Activated T-cell treated with anti-CD3 and anti-CD28 coated beads, Interleukin-2, amount 50 U/mL, for 72 hours (primary cell): ENCODE measurements at regions not wholly inside any gene's neighbourhood (a gene's known extent, or its start where the extent isn't known, plus 50 kb on each side); places are given as distances from the start of the nearest gene placed in this dataset.
"Not testable (repeated sequence)": the region's sequence is repeated elsewhere in the genome, so short reads cannot be mapped to it uniquely, and the experiment has no call there.

ENCODE experiments used
- ATAC-seq, 2 donors: fragments of 150-1000 bp; cut with Tn5 transposase; replicated peaks in 1 of 2; 2 replicates each; pipeline ENCODE4 v1.10.0; 2021; ENCODE audit warnings: moderate library complexity in 2 of 2, mild to moderate bottlenecking in 1 of 2
- DNase-seq, 2 donors: peaks; one replicate each; pipeline ENCODE4 v3.0.0; 2021 to 2022; ENCODE audit warnings: mixed read lengths in 1 of 2
- H3K27ac Mint-ChIP-seq: one replicate; pipeline ENCODE4 v1.8.0; 2022; ENCODE audit warnings: mild to moderate bottlenecking, moderate library complexity, mixed read lengths
- H3K27me3 Mint-ChIP-seq: one replicate; pipeline ENCODE4 v1.8.0; 2022; ENCODE audit warnings: low read depth, mixed read lengths
- H3K36me3 Mint-ChIP-seq, 2 donors: one replicate each; pipeline ENCODE4 v1.8.0; 2022; ENCODE audit warnings: mixed read lengths in 2 of 2, mild to moderate bottlenecking in 1 of 2; ENCODE audit not compliant: insufficient read depth in 2 of 2
- H3K4me1 Mint-ChIP-seq: one replicate; pipeline ENCODE4 v1.8.0; 2022; ENCODE audit warnings: low read depth, mixed read lengths
- H3K4me3 Mint-ChIP-seq, 2 donors: one replicate each; pipeline ENCODE4 v1.8.0; 2022; ENCODE audit warnings: mild to moderate bottlenecking in 2 of 2, mixed read lengths in 2 of 2, moderate library complexity in 2 of 2
- H3K9me3 Mint-ChIP-seq, 2 donors: one replicate each; pipeline ENCODE4 v1.8.0; 2022; ENCODE audit warnings: mixed read lengths in 2 of 2

DNA sequence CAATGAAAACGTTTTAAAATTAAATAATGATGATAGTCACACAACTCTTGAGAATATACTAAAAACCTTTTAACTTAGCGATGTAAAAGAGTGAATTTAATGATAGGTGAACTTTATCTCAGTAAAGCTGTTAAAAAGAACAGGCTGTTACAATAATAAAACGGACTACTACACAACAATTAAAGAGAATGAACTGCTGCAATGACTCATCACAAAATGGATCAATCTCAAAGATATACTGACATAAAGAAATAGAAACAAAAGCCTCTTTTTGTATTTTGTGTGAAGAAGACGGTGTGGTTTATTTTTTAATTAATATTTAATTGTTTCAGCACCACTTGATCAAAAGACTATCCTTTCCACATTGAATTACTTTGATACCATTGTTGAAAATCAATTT lies 352.4 kb upstream of the GJE1 start:
- H3K27ac Mint-ChIP-seq = no peak overlapping the region
- H3K9me3 Mint-ChIP-seq = no peaks in the 10 kb centered on the region
- DNase-seq = no peak
- no peak for ATAC-seq
- no peak overlapping the region for H3K4me3 Mint-ChIP-seq
- no peaks in the 10 kb centered on the region for H3K4me1 Mint-ChIP-seq
- H3K27me3 Mint-ChIP-seq = no peaks in the 10 kb centered on the region
- H3K36me3 Mint-ChIP-seq = no peaks in the 10 kb centered on the region

DNA sequence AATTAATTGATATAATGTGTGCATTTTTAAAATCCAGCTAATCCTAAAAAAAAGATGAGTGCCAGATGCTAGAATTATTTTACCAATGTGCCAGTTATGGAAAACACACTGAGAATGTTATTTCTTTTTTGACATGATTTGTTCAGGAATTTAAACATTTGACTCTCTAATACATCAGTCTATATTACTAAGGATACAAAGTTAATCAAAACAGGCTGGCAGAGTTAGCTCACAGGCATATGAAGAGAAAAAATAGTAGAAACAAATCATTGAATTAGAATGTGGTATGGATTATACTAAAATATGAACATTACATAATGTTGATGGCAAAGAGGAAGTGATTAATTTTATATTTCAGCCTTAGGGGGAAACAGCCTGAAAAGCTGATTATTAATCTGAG lies 368.3 kb upstream of the GJE1 start:
- no peaks in the 10 kb centered on the region for H3K36me3 Mint-ChIP-seq
- DNase-seq (no peak), ATAC-seq (no peak)
- no peaks in the 10 kb centered on the region for H3K9me3 Mint-ChIP-seq
- H3K27me3 Mint-ChIP-seq = no peaks in the 10 kb centered on the region
- H3K4me1 Mint-ChIP-seq = no peaks in the 10 kb centered on the region
- H3K27ac Mint-ChIP-seq = no peak overlapping the region
- no peak overlapping the region for H3K4me3 Mint-ChIP-seq

DNA sequence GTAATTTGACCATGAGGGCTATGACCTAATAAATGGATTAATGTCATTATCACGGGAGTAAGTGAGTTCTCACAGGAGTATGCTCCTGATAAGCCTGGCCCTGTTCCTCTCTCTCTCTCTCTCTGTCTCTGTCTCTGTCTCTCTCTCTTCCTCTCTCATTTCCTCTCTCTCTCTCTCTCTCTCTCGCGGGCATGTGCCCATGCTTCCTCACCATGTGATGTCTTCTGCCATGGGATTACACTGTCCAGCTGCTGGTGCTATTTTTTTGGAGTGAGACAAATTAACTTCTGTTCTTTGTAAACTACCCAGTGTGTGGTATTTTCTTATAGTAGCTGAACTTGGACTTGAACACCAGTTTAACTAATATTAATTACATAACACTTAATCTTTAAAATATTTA lies 374.3 kb upstream of the GJE1 start:
- Mint-ChIP-seq H3K27me3 (no peaks in the 10 kb centered on the region), H3K9me3 (peaks cover 0 to 2% of the 10 kb centered on the region in 2 donors), H3K36me3 (no peaks in the 10 kb centered on the region), H3K4me1 (no peaks in the 10 kb centered on the region), H3K27ac (no peak overlapping the region), H3K4me3 (no peak overlapping the region)
- DNase-seq (no peak), ATAC-seq (no peak)

DNA sequence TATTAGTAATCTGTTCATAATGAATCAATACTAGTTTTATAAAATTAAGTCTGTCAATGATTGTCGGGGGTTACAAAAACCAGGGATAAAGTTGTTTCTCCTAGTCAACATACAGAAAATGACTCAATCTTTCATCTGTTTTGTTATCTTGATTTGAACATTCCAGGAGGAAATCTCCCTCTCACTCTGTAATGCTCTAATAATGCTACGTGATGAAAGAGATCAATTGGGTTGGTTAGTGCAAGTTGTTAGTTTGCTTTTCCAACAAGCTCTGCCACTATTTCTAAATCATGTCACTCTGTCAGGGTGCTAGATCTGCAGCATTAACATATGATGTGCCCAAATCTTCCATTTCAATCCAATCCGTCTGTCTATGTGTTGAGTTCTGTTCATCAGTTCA lies 379.5 kb upstream of the GJE1 start:
- no peak for ATAC-seq
- no peak for DNase-seq
- Mint-ChIP-seq H3K4me1 (no peaks in the 10 kb centered on the region), H3K27me3 (no peaks in the 10 kb centered on the region), H3K36me3 (no peaks in the 10 kb centered on the region), H3K4me3 (no peak overlapping the region), H3K27ac (peak overlapping the region; percentile 55), H3K9me3 (peaks cover 0 to 2% of the 10 kb centered on the region in 2 donors)

DNA sequence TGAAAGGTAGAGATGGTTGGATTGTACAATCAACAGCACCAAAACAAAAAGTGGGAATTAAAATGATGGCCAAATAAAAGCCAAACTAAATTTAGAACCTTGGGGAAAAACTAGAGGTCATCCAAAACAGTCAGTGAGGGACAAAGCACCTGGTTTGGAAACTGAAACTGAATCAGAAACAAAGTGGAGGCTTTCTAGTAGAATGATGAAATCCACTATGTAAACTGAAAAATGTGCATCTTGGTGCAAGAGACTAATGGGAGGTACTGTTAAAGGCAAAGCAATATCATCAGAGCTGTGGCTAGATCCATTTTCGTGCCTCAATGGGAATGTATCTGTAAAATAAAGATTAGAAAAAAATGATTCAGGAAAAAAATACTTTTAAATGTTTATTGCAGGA lies 380.0 kb upstream of the GJE1 start:
- ATAC-seq (peak in 1 of 2 donors; percentile 44), DNase-seq (no peak)
- Mint-ChIP-seq H3K27me3 (no peaks in the 10 kb centered on the region), H3K27ac (peak overlapping the region; percentile 15), H3K36me3 (no peaks in the 10 kb centered on the region), H3K4me1 (no peaks in the 10 kb centered on the region), H3K4me3 (no peak overlapping the region), H3K9me3 (peaks cover 0 to 2% of the 10 kb centered on the region in 2 donors)

DNA sequence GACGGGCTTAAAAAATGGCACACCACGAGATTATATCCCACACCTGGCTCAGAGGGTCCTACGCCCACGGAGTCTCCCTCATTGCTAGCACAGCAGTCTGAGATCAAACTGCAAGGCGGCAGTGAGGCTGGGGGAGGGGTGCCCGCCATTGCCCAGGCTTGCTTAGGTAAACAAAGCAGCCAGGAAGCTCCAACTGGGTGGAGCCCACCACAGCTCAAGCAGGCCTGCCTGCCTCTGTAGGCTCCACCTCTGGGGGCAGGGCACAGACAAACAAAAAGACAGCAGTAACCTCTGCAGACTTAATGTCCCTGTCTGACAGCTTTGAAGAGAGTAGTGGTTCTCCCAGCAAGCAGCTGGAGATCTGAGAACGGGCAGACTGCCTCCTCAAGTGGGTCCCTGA lies 386.4 kb upstream of the GJE1 start:
- H3K36me3 Mint-ChIP-seq, H3K27me3 Mint-ChIP-seq, H3K27ac Mint-ChIP-seq, H3K9me3 Mint-ChIP-seq, H3K4me1 Mint-ChIP-seq, ATAC-seq, DNase-seq, H3K4me3 Mint-ChIP-seq: not testable (repeated sequence)

DNA sequence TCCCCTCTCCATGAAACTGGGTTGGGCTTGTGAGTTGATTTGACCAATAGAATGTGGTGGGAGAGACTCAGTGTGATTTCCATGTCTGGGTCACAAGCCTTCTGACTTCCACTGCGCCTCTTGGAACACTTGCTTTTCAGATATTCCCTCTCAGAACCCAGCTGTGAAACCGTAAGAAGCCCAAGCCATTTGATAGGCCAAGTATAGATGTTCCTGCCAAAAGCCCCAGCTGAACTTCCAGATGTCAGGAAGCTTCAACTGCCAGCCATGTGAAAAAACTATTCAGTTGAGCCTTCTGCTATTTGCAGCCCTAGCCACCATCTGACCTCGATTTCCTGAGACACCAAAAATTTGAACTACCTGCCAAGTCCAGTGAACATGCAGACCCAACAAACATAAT lies 387.8 kb upstream of the GJE1 start:
- DNase-seq (no peak), ATAC-seq (no peak)
- H3K27me3 Mint-ChIP-seq = no peaks in the 10 kb centered on the region
- H3K9me3 Mint-ChIP-seq = peaks cover 2 to 4% of the 10 kb centered on the region in 2 donors
- H3K4me3 Mint-ChIP-seq = no peak overlapping the region
- H3K4me1 Mint-ChIP-seq = no peaks in the 10 kb centered on the region
- H3K27ac Mint-ChIP-seq = no peak overlapping the region
- H3K36me3 Mint-ChIP-seq = no peaks in the 10 kb centered on the region

DNA sequence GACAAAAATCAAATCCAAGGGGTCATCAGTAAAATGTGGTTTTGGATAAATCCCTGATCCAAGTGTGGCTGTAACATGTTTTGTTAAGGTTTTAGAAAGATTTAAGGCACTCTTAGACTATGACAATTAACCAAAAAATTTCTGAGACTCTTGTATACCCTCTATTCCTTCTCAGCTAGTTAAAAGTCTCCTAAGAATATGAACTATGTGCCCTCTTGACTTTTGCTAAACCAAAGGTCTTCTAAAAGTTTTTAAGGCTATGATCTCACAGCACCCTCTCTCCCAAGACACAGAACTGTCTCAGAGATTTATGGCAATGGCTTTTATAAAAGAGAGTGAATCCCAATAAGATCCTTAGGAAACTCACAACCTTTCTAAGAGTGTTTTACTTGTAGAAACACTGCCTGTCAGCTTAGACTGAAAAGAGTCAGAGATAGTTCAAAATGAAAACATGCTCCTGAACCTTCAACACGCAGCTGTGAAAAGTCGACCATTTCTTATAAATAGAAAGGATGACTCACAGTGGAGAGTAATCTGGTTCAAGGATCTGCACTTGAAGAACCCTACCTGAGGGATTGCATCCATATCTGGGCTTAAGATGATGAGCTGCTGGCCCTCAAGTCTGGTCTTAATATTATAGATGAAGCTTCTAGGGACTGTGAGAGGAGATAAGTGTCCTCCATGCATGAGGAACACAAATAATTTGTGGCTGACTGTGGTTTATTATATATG lies 388.4 kb upstream of the GJE1 start:
- H3K36me3 Mint-ChIP-seq = no peaks in the 10 kb centered on the region

DNA sequence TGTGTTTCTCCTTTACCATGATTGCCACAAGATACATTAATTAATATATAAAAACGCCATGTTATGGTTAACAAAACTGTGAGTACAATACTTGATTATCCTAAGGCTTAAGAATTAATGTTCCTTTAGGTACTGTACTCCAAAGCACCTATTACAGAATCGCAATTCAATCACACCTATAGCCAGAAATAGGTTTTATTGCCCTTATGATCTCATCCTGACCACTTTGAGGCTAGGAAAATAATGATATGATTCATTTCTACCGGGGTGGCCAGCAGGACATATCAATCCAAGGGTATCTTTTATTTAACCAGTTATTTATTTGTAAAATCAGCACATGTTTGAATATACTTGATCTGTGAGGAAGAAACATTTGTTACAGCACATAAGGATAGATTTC lies 396.6 kb upstream of the GJE1 start:
- H3K27me3 Mint-ChIP-seq = no peaks in the 10 kb centered on the region
- ATAC-seq (no peak), DNase-seq (no peak)
- H3K27ac Mint-ChIP-seq = no peak overlapping the region
- no peaks in the 10 kb centered on the region for H3K36me3 Mint-ChIP-seq
- H3K4me3 Mint-ChIP-seq = no peak overlapping the region
- no peaks in the 10 kb centered on the region for H3K9me3 Mint-ChIP-seq
- H3K4me1 Mint-ChIP-seq = no peaks in the 10 kb centered on the region

More for the DNA sequence above, 388.4 kb upstream of the GJE1 start:
- no peak overlapping the region for H3K27ac Mint-ChIP-seq
- peaks cover 2 to 4% of the 10 kb centered on the region in 2 donors for H3K9me3 Mint-ChIP-seq
- H3K4me1 Mint-ChIP-seq = no peaks in the 10 kb centered on the region
- no peak overlapping the region for H3K4me3 Mint-ChIP-seq
- ATAC-seq (no peak), DNase-seq (no peak)
- no peaks in the 10 kb centered on the region for H3K27me3 Mint-ChIP-seq

DNA sequence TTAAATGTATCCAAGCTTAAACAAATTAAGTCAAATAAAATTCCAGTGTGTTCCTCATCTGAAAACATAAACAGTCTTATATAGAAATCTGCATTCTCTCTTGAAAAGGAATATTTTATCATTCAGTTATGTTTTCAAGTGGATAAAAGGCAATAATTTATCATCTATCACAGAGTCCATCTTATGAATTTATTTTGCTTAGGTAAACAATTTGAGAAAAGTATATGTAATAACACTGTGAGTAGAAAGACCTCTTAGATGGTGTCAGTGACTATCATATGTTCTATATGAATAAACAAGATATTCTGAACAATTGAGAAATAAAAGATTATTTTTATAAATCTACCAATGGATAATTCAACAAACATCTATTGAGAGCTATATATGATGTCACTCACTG lies 397.6 kb upstream of the GJE1 start:
- Mint-ChIP-seq H3K36me3 (no peaks in the 10 kb centered on the region), H3K4me3 (no peak overlapping the region), H3K4me1 (no peaks in the 10 kb centered on the region), H3K27ac (no peak overlapping the region), H3K27me3 (no peaks in the 10 kb centered on the region), H3K9me3 (no peaks in the 10 kb centered on the region)
- DNase-seq (no peak), ATAC-seq (no peak)

DNA sequence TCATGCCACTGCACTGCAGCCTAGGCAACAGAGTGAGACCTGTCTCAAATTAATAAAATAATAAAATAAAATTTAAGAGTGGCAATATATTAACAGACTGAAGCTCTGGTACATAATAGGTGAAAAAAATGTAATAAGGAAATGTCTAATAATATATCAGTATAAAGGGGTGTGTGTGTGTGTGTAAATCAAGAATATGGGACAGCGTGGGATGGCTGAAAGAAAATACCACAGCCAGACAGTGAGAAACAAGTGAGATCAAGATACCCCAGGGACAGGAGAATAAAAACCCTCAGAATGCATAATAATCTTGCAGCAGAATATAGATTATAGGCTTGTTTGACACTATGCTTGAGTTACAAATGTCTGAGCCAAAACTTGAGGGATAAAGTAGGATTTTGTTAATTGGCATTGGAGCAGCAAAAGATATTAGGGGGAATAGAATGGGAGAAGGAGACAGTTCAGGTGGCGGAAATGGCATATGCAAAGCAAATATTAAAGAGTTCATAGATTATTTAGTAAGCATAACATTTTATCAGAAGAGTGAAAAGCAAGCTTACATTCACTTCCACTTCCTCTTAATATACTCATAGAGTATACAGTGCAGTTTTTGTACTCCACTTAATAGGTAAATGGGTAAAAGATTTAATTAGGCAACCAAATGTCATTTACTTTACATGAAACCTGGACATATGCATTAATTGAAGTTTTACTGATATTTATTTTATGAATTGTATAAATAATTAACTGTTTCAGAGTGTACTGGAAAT lies 398.5 kb upstream of the GJE1 start:
- ATAC-seq = no peak
- no peaks in the 10 kb centered on the region for H3K4me1 Mint-ChIP-seq
- H3K36me3 Mint-ChIP-seq = no peaks in the 10 kb centered on the region
- H3K27me3 Mint-ChIP-seq = no peaks in the 10 kb centered on the region
- no peak for DNase-seq
- H3K27ac Mint-ChIP-seq = no peak overlapping the region
- H3K9me3 Mint-ChIP-seq = no peaks in the 10 kb centered on the region
- no peak overlapping the region for H3K4me3 Mint-ChIP-seq

DNA sequence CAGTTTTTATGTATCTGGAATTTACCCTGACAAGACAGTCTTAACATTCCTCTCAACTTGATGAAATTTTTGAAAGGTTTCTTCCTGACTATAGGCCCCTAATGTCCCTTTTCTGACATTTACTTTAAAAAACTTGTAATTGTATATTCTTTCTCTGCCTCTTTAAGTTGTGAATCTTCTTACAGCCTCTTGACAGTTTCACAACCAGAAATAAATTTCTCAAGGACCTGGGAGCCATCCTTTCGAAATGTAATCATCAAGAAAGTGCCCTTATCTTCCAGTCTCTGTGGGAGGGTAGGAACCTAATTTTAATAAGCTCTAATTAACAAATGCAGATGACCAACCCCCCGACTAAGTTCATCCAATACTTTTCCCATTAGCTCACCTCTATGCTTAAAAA lies 403.6 kb upstream of the GJE1 start:
- no peak for ATAC-seq
- Mint-ChIP-seq H3K27me3 (no peaks in the 10 kb centered on the region), H3K9me3 (no peaks in the 10 kb centered on the region), H3K4me1 (no peaks in the 10 kb centered on the region), H3K4me3 (no peak overlapping the region), H3K36me3 (no peaks in the 10 kb centered on the region), H3K27ac (no peak overlapping the region)
- DNase-seq = no peak

DNA sequence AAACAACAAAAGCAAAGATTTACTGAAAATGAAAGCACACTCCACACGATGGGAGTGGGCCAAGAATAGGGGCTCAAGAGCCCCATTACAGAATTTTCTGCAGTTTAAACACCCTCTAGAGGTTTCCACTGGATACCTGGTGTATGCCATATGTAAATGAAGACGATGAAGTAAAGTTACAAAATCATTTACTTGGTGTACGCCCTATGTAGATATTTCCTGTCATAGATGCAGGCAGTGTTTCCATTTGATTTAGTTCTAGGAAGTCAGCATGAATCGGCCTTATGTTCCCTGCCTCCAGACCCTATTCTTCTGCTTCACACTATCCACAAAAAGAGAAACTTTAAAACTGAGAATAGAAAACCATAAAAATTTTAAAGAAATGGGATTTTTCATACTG lies 404.4 kb upstream of the GJE1 start:
- Mint-ChIP-seq H3K36me3 (no peaks in the 10 kb centered on the region), H3K9me3 (no peaks in the 10 kb centered on the region), H3K4me3 (no peak overlapping the region), H3K27me3 (no peaks in the 10 kb centered on the region), H3K27ac (no peak overlapping the region), H3K4me1 (no peaks in the 10 kb centered on the region)
- ATAC-seq (no peak), DNase-seq (no peak)

DNA sequence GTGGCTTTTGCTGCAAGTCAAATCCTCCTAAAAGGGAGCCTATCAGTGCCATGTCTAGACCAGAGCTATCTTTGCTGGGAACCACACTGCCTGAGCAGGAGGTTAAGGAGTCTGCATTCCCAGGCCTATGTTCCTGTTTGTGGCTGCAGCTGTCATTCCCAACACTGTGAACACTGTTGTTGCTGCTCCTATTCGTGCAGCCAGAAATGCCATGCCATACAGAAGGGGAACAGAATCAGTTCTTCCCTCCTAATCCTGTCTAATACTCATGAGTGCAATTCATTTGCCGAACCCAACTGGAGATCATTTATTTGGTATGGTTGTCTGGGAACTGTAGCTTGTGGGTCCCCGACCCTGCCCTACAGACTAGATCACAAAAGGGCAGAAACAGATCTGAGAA lies 406.5 kb upstream of the GJE1 start:
- H3K27ac Mint-ChIP-seq = no peak overlapping the region
- no peak for DNase-seq
- H3K4me3 Mint-ChIP-seq = no peak overlapping the region
- ATAC-seq = no peak
- H3K27me3 Mint-ChIP-seq = no peaks in the 10 kb centered on the region
- no peaks in the 10 kb centered on the region for H3K9me3 Mint-ChIP-seq
- no peaks in the 10 kb centered on the region for H3K4me1 Mint-ChIP-seq
- H3K36me3 Mint-ChIP-seq = no peaks in the 10 kb centered on the region
